GM23338 (cell line): ENCODE measurements at regions not wholly inside any gene's neighbourhood (a gene's known extent, or its start where the extent isn't known, plus 50 kb on each side); places are given as distances from the start of the nearest gene placed in this dataset.

ENCODE experiments used
- ATAC-seq: fragments of 200-7000 bp; cut with Tn5 transposase; 3 replicates; pipeline ENCODE4 v1.9.1; 2020
- DNase-seq: peaks from one replicate; pipeline ENCODE4 v3.0.0-alpha.2; 2015; ENCODE audit warnings: low spot score
- H2AFZ ChIP-seq: fragments of 200-600 bp; sonication (generic); 2 replicates; pipeline ENCODE4 v1.8.0; 2016; ENCODE audit warnings: antibody characterized with exemption, mild to moderate bottlenecking, moderate library complexity
- H3F3A ChIP-seq: fragments of 200-600 bp; sonication (generic); replicated peaks from 2 replicates; pipeline ENCODE4 v1.8.0; 2017; ENCODE audit warnings: antibody characterized with exemption, mixed run types, low read depth
- H3K27ac ChIP-seq: fragments of 200-600 bp; sonication (generic); 2 replicates; pipeline ENCODE4 v1.6.1; 2016; ENCODE audit warnings: low read depth
- H3K27me3 ChIP-seq: fragments of 200-600 bp; sonication (generic); 2 replicates; pipeline ENCODE4 v1.8.0; 2016; ENCODE audit warnings: mild to moderate bottlenecking, mixed run types, moderate library complexity; ENCODE audit not compliant: insufficient read depth
- H3K36me3 ChIP-seq: fragments of 200-600 bp; sonication (generic); 2 replicates; pipeline ENCODE4 v1.8.0; 2016; ENCODE audit warnings: mild to moderate bottlenecking; ENCODE audit not compliant: insufficient read depth
- H3K4me1 ChIP-seq: fragments of 200-600 bp; sonication (generic); 2 replicates; pipeline ENCODE4 v1.8.0; 2016; ENCODE audit warnings: mild to moderate bottlenecking, moderate library complexity; ENCODE audit not compliant: insufficient read depth
- H3K4me2 ChIP-seq: fragments of 200-600 bp; sonication (generic); 2 replicates; pipeline ENCODE4 v1.7.1; 2017; ENCODE audit warnings: mixed run types
- H3K4me3 ChIP-seq: fragments of 200-600 bp; sonication (generic); 2 replicates; pipeline ENCODE4 v1.6.1; 2016; ENCODE audit warnings: mixed run types
- H3K79me2 ChIP-seq: fragments of 200-600 bp; sonication (generic); replicated peaks from 2 replicates; pipeline ENCODE4 v1.8.0; 2017; ENCODE audit warnings: mild to moderate bottlenecking; ENCODE audit not compliant: insufficient read depth
- H3K9me2 ChIP-seq: fragments of 200-600 bp; sonication (generic); 2 replicates; pipeline ENCODE4 v1.8.0; 2017; ENCODE audit not compliant: insufficient read depth
- H4K20me1 ChIP-seq: fragments of 200-600 bp; sonication (generic); replicated peaks from 2 replicates; pipeline ENCODE4 v1.8.0; 2017; ENCODE audit warnings: mild to moderate bottlenecking; ENCODE audit not compliant: insufficient read depth
- H3K27ac Mint-ChIP-seq: 2 replicates; pipeline ENCODE4 v1.8.0; 2020; ENCODE audit warnings: inconsistent platforms, mild to moderate bottlenecking, moderate library complexity, mixed read lengths
- H3K27me3 Mint-ChIP-seq: 3 replicates; pipeline ENCODE4 v1.8.0; 2022; ENCODE audit warnings: low read depth, mild to moderate bottlenecking, moderate library complexity, mixed read lengths, inconsistent platforms; ENCODE audit not compliant: insufficient read depth, poor library complexity
- H3K36me3 Mint-ChIP-seq: 3 replicates; pipeline ENCODE4 v1.8.0; 2021; ENCODE audit warnings: low read depth, mild to moderate bottlenecking, inconsistent platforms, moderate library complexity, mixed read lengths
- H3K4me1 Mint-ChIP-seq: 3 replicates; pipeline ENCODE4 v1.8.0; 2020; ENCODE audit warnings: mild to moderate bottlenecking, inconsistent platforms, mixed read lengths
- H3K4me3 Mint-ChIP-seq: 3 replicates; pipeline ENCODE4 v1.8.0; 2021; ENCODE audit warnings: moderate library complexity, mild to moderate bottlenecking, inconsistent platforms, mixed read lengths
- H3K9me3 Mint-ChIP-seq: 3 replicates; pipeline ENCODE4 v1.8.0; 2020; ENCODE audit warnings: moderate library complexity, mild to moderate bottlenecking, inconsistent platforms, mixed read lengths
- CREB1 ChIP-seq: fragments of 250-450 bp; sonication (Bioruptor Pico); IDR thresholded peaks from 2 replicates; pipeline ENCODE4 v1.5.0; 2020; ENCODE audit warnings: low read depth, mild to moderate bottlenecking, moderate library complexity
- EZH2 ChIP-seq: fragments of 200-600 bp; sonication (generic); IDR thresholded peaks from one replicate; pipeline ENCODE4 v1.8.0; 2017; ENCODE audit warnings: antibody characterized with exemption, mild to moderate bottlenecking, low read depth; ENCODE audit not compliant: unreplicated experiment
- EZH2phosphoT487 ChIP-seq: fragments of 200-600 bp; sonication (generic); IDR thresholded peaks from one replicate; pipeline ENCODE4 v1.8.1; 2018; ENCODE audit warnings: antibody characterized with exemption; ENCODE audit not compliant: unreplicated experiment
- JUNB ChIP-seq: IDR thresholded peaks from one replicate; pipeline ENCODE4 v1.6.1; 2016; ENCODE audit warnings: antibody characterized with exemption; ENCODE audit not compliant: unreplicated experiment
- NANOG ChIP-seq: IDR thresholded peaks from 2 replicates; pipeline ENCODE4 v1.6.1; 2016; ENCODE audit warnings: antibody characterized with exemption, borderline replicate concordance
- POLR2AphosphoS5 ChIP-seq: IDR thresholded peaks from 2 replicates; pipeline ENCODE4 v1.6.1; 2016; ENCODE audit warnings: antibody characterized with exemption, low read depth
- STAT1 ChIP-seq: IDR thresholded peaks from one replicate; pipeline ENCODE4 v1.6.1; 2016; ENCODE audit warnings: antibody characterized with exemption; ENCODE audit not compliant: unreplicated experiment
- ZNF331 ChIP-seq: fragments of 250-450 bp; sonication (Bioruptor Pico); IDR thresholded peaks from 2 replicates; pipeline ENCODE4 v1.5.0; 2020; ENCODE audit warnings: low read depth, mild to moderate bottlenecking, moderate library complexity
- TF ChIP-seq, protein P1 (sequence below): IDR thresholded peaks from one replicate; pipeline ENCODE4 v1.6.1; 2018; ENCODE audit warnings: antibody characterized with exemption; ENCODE audit not compliant: unreplicated experiment
- TF ChIP-seq, protein P2 (sequence below), 2 experiments: fragments of 200-600 bp in 1 of 2; sonication (generic) in 1 of 2; conservative IDR thresholded peaks; 2 replicates each; pipeline versions ENCODE4 v1.5.1 to v1.6.1; 2016 to 2017; ENCODE audit warnings: antibody characterized with exemption in 2 of 2, low read depth in 2 of 2, mild to moderate bottlenecking in 2 of 2, moderate library complexity in 1 of 2

DNA sequence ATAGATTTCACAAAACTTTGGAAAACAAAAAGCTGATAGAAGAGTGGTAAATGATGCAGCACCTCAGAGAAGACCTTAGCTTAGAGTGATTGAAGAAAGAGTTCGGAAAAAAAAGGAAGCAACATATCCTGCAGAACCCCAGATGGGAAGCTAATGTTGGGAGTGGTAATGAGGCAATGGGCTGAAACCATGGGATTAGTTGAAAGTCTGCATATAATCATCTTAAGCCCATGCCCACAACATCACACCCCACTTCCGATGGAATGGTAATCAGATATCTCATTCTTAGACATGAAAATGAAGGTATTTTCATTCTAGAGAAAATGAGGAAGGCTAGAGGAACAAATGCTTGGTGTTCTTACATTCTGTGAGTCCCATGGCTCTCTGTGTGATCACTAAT is 146.3 kb upstream of the ADAMTS3 start:
- no peak for TF ChIP-seq POLR2AphosphoS5
- TF ChIP-seq ZNF331 = no peak
- no peak for TF ChIP-seq EZH2
- Histone ChIP-seq H3K79me2 (no peaks in the 10 kb centered on the region), H3K27ac (no peak overlapping the region), H3K4me3 (no peak overlapping the region), H3K9me2 (no peaks in the 10 kb centered on the region), H3K27me3 (no peaks in the 10 kb centered on the region), H3K36me3 (no peaks in the 10 kb centered on the region), H2AFZ (peak overlapping the region; percentile 29; the same call in 1 of the 2 replicates), H4K20me1 (no peaks in the 10 kb centered on the region), H3K4me2 (no peak overlapping the region), H3K4me1 (no peaks in the 10 kb centered on the region), H3F3A (no peaks in the 10 kb centered on the region)
- Mint-ChIP-seq H3K36me3 (no peaks in the 10 kb centered on the region), H3K27ac (no peak overlapping the region), H3K4me3 (no peak overlapping the region), H3K27me3 (no peaks in the 10 kb centered on the region), H3K4me1 (no peaks in the 10 kb centered on the region), H3K9me3 (no peaks in the 10 kb centered on the region)
- no peak for DNase-seq
- no peak for ATAC-seq

DNA sequence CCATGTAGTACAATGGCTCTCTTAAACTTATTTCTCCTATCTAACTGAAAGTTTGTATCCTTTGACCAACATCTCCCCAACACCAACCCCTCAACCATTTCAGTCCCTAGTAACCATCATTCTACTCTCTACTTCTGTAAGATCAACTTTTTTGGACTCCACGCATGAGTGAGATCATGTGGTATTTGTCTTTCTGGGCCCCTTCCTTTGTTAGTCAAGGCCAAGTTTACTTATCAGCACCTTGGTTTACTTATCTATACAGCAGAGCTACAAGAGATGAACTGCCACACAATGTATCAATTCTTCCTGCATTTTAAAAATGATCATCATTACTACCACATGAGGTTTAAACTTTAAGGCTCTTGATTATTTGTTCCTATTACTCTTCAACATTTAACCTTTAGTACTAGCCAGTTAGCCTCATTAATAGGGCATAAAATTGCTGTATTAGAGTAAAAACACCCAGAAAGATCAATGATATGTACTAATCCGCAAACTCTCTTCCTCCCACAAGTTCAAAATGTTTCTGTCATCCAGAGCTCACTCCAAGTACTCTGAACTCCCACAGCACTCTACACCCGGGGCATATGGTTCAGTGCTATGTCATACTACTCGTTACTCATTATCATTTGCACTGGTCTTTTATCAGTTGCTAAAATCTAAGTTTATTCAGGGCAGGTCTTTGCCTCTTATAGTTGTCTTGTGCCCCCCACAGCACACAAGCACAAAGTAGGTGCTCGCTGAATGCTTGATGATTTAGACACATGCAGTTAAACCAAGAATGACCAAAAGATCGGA is 145.7 kb upstream of the ADAMTS3 start:
- Histone ChIP-seq H3K27me3 (no peaks in the 10 kb centered on the region), H3K36me3 (no peaks in the 10 kb centered on the region), H3F3A (no peaks in the 10 kb centered on the region), H3K4me2 (no peak overlapping the region), H3K27ac (no peak overlapping the region), H3K4me3 (no peak overlapping the region), H4K20me1 (no peaks in the 10 kb centered on the region), H2AFZ (peak overlapping the region; percentile 29; the same call in 1 of the 2 replicates), H3K4me1 (no peaks in the 10 kb centered on the region), H3K79me2 (no peaks in the 10 kb centered on the region), H3K9me2 (no peaks in the 10 kb centered on the region)
- Mint-ChIP-seq H3K4me3 (no peak overlapping the region), H3K27ac (no peak overlapping the region), H3K9me3 (no peaks in the 10 kb centered on the region), H3K36me3 (no peaks in the 10 kb centered on the region), H3K4me1 (no peaks in the 10 kb centered on the region), H3K27me3 (no peaks in the 10 kb centered on the region)
- DNase-seq = no peak
- ATAC-seq = no peak
- TF ChIP-seq EZH2phosphoT487 = no peak
- TF ChIP-seq, protein P1, sequence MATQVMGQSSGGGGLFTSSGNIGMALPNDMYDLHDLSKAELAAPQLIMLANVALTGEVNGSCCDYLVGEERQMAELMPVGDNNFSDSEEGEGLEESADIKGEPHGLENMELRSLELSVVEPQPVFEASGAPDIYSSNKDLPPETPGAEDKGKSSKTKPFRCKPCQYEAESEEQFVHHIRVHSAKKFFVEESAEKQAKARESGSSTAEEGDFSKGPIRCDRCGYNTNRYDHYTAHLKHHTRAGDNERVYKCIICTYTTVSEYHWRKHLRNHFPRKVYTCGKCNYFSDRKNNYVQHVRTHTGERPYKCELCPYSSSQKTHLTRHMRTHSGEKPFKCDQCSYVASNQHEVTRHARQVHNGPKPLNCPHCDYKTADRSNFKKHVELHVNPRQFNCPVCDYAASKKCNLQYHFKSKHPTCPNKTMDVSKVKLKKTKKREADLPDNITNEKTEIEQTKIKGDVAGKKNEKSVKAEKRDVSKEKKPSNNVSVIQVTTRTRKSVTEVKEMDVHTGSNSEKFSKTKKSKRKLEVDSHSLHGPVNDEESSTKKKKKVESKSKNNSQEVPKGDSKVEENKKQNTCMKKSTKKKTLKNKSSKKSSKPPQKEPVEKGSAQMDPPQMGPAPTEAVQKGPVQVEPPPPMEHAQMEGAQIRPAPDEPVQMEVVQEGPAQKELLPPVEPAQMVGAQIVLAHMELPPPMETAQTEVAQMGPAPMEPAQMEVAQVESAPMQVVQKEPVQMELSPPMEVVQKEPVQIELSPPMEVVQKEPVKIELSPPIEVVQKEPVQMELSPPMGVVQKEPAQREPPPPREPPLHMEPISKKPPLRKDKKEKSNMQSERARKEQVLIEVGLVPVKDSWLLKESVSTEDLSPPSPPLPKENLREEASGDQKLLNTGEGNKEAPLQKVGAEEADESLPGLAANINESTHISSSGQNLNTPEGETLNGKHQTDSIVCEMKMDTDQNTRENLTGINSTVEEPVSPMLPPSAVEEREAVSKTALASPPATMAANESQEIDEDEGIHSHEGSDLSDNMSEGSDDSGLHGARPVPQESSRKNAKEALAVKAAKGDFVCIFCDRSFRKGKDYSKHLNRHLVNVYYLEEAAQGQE = no peak
- TF ChIP-seq JUNB = no peak
- TF ChIP-seq EZH2 = no peak

DNA sequence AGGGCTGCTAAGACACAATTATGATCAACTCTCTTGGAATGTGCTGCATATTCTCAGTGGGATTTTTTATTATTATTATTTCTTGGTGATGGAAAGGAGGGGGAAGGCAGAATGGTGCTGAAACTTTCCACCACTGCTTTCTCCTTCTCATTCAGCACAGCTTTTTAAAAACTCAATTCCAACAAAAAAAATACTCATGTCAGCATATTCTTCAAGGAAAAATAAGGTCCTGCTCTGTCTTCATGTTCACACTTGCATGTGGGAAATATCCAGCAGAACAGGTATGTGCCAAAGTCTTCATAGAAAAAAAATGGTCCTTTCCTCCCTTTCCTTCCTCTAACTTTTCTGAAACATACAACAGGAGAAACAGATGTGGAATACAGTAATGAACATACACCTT is 144.0 kb upstream of the ADAMTS3 start:
- H3K36me3 Mint-ChIP-seq = no peaks in the 10 kb centered on the region
- Histone ChIP-seq H3K79me2 (no peaks in the 10 kb centered on the region), H3K4me2 (no peak overlapping the region), H3K9me2 (no peaks in the 10 kb centered on the region), H3F3A (no peaks in the 10 kb centered on the region), H3K27me3 (no peaks in the 10 kb centered on the region), H3K27ac (no peak overlapping the region), H3K4me3 (no peak overlapping the region), H3K4me1 (no peaks in the 10 kb centered on the region), H3K36me3 (no peaks in the 10 kb centered on the region), H4K20me1 (no peaks in the 10 kb centered on the region), H2AFZ (no peak overlapping the region)
- ATAC-seq (no peak), DNase-seq (no peak)
- H3K4me1 Mint-ChIP-seq = peaks cover 3% of the 10 kb centered on the region; the same call in 1 of the 3 replicates
- no peak overlapping the region for H3K27ac Mint-ChIP-seq
- H3K27me3 Mint-ChIP-seq = no peaks in the 10 kb centered on the region
- no peaks in the 10 kb centered on the region for H3K9me3 Mint-ChIP-seq
- H3K4me3 Mint-ChIP-seq = no peak overlapping the region
- TF ChIP-seq, protein P2, sequence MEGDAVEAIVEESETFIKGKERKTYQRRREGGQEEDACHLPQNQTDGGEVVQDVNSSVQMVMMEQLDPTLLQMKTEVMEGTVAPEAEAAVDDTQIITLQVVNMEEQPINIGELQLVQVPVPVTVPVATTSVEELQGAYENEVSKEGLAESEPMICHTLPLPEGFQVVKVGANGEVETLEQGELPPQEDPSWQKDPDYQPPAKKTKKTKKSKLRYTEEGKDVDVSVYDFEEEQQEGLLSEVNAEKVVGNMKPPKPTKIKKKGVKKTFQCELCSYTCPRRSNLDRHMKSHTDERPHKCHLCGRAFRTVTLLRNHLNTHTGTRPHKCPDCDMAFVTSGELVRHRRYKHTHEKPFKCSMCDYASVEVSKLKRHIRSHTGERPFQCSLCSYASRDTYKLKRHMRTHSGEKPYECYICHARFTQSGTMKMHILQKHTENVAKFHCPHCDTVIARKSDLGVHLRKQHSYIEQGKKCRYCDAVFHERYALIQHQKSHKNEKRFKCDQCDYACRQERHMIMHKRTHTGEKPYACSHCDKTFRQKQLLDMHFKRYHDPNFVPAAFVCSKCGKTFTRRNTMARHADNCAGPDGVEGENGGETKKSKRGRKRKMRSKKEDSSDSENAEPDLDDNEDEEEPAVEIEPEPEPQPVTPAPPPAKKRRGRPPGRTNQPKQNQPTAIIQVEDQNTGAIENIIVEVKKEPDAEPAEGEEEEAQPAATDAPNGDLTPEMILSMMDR (conservative IDR thresholded peaks at IDR 0.05; ENCODE audit: low read depth in 2 of 2) = no peak
- TF ChIP-seq STAT1 = no peak
- no peak for TF ChIP-seq EZH2phosphoT487
- no peak for TF ChIP-seq EZH2
- TF ChIP-seq ZNF331 = no peak
- TF ChIP-seq NANOG = no peak
- TF ChIP-seq CREB1 = no peak
- TF ChIP-seq JUNB = no peak
